Spleen (tissue), 7 donors: ENCODE measurements at regions not wholly inside any gene's neighbourhood (a gene's known extent, or its start where the extent isn't known, plus 50 kb on each side); places are given as distances from the start of the nearest gene placed in this dataset.

ENCODE experiments used
- POLR2A ChIP-seq, 3 donors: fragments of 450-650 bp; IDR thresholded peaks; one replicate each; pipeline ENCODE4 v1.5.1; 2017; ENCODE audit warnings: antibody characterized with exemption in 3 of 3, mild to moderate bottlenecking in 1 of 3
- POLR2AphosphoS5 ChIP-seq, 3 donors: sonication (generic); formaldehyde crosslinking; IDR thresholded peaks; one replicate each; pipeline ENCODE4 v1.5.1; 2017; ENCODE audit warnings: antibody characterized with exemption in 3 of 3
- TF ChIP-seq, protein P1 (sequence below), 11 experiments: fragments of 200-600 bp in 7 of 11; fragments of 450-650 bp in 4 of 11; sonication (generic) in 4 of 11; IDR thresholded peaks in 8 of 11; conservative IDR thresholded peaks in 3 of 11; 1 replicate in 7 of 11; 2 replicates in 4 of 11; pipeline versions ENCODE4 v1.4.0 to v1.8.0; 2016 to 2021; ENCODE audit warnings: antibody characterized with exemption in 11 of 11, inconsistent platforms in 4 of 11, mild to moderate bottlenecking in 1 of 11
- donor health status: DM: no; HTN: no; CAD: no; lungs with moderate emphysema.
- donor health status: DM: no; HTN: no; CAD: no.
- donor health status: DM: no; HTN: no; CAD: no.

- TF ChIP-seq, protein P1, sequence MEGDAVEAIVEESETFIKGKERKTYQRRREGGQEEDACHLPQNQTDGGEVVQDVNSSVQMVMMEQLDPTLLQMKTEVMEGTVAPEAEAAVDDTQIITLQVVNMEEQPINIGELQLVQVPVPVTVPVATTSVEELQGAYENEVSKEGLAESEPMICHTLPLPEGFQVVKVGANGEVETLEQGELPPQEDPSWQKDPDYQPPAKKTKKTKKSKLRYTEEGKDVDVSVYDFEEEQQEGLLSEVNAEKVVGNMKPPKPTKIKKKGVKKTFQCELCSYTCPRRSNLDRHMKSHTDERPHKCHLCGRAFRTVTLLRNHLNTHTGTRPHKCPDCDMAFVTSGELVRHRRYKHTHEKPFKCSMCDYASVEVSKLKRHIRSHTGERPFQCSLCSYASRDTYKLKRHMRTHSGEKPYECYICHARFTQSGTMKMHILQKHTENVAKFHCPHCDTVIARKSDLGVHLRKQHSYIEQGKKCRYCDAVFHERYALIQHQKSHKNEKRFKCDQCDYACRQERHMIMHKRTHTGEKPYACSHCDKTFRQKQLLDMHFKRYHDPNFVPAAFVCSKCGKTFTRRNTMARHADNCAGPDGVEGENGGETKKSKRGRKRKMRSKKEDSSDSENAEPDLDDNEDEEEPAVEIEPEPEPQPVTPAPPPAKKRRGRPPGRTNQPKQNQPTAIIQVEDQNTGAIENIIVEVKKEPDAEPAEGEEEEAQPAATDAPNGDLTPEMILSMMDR (IDR thresholded peaks at IDR 0.05 in 8 of 11, conservative IDR thresholded peaks at IDR 0.05 in 3 of 11): no peak
- TF ChIP-seq POLR2A (IDR thresholded peaks at IDR 0.05): no peak
- TF ChIP-seq POLR2AphosphoS5 (IDR thresholded peaks at IDR 0.05): no peak
Measured at GRCh38 chr9:79020276-79020675, 551.5 kb upstream of the TLE4 start.
